ENCODE measurements at regions not wholly inside any gene's neighbourhood (a gene's known extent, or its start where the extent isn't known, plus 50 kb on each side); places are given as distances from the start of the nearest gene placed in this dataset.

DNA sequence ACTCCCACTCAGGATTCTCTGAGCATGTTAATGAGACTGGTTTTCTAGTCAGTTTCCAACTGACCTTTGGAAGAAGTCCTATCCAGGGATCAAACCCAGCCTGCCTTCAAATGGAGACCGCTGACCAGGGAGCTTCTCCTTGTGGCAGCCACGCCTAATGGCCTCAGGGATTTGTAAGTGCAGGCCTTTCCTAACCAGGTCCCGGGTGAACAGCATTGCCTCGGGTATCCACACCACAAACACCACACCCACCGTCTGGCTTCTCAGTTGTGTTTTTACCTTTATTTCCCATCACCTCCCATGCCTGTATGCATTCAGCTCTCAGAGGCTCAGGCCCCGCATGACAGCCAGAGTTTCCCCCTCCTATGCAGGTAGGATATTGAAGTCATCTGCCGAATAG lies 406.3 kb upstream of the HS6ST1 start:
- TF ChIP-seq POLR2AphosphoS5 (IDR thresholded peaks at IDR 0.05; ENCODE audit: low read depth) (no peak), SPI1 (IDR thresholded peaks at IDR 0.05; ENCODE audit: borderline replicate concordance, low read depth) (no peak)
- TF ChIP-seq, protein P1, sequence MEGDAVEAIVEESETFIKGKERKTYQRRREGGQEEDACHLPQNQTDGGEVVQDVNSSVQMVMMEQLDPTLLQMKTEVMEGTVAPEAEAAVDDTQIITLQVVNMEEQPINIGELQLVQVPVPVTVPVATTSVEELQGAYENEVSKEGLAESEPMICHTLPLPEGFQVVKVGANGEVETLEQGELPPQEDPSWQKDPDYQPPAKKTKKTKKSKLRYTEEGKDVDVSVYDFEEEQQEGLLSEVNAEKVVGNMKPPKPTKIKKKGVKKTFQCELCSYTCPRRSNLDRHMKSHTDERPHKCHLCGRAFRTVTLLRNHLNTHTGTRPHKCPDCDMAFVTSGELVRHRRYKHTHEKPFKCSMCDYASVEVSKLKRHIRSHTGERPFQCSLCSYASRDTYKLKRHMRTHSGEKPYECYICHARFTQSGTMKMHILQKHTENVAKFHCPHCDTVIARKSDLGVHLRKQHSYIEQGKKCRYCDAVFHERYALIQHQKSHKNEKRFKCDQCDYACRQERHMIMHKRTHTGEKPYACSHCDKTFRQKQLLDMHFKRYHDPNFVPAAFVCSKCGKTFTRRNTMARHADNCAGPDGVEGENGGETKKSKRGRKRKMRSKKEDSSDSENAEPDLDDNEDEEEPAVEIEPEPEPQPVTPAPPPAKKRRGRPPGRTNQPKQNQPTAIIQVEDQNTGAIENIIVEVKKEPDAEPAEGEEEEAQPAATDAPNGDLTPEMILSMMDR (IDR thresholded peaks at IDR 0.05; ENCODE audit: insufficient read depth, low read length): no peak
- TF ChIP-seq, protein P2, sequence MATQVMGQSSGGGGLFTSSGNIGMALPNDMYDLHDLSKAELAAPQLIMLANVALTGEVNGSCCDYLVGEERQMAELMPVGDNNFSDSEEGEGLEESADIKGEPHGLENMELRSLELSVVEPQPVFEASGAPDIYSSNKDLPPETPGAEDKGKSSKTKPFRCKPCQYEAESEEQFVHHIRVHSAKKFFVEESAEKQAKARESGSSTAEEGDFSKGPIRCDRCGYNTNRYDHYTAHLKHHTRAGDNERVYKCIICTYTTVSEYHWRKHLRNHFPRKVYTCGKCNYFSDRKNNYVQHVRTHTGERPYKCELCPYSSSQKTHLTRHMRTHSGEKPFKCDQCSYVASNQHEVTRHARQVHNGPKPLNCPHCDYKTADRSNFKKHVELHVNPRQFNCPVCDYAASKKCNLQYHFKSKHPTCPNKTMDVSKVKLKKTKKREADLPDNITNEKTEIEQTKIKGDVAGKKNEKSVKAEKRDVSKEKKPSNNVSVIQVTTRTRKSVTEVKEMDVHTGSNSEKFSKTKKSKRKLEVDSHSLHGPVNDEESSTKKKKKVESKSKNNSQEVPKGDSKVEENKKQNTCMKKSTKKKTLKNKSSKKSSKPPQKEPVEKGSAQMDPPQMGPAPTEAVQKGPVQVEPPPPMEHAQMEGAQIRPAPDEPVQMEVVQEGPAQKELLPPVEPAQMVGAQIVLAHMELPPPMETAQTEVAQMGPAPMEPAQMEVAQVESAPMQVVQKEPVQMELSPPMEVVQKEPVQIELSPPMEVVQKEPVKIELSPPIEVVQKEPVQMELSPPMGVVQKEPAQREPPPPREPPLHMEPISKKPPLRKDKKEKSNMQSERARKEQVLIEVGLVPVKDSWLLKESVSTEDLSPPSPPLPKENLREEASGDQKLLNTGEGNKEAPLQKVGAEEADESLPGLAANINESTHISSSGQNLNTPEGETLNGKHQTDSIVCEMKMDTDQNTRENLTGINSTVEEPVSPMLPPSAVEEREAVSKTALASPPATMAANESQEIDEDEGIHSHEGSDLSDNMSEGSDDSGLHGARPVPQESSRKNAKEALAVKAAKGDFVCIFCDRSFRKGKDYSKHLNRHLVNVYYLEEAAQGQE (IDR thresholded peaks at IDR 0.05; ENCODE audit: insufficient replicate concordance, low read depth): no peak

Data from HL-60 (cell line).